C4-2B (cell line): ENCODE measurements at regions not wholly inside any gene's neighbourhood (a gene's known extent, or its start where the extent isn't known, plus 50 kb on each side); places are given as distances from the start of the nearest gene placed in this dataset.

Experiments used
- H3K27ac ChIP-seq: fragments of 450-650 bp; 2 replicates; pipeline ENCODE4 v1.5.1; 2017
- CTCF ChIP-seq: fragments of 450-650 bp; conservative IDR thresholded peaks from 2 replicates; pipeline ENCODE4 v1.5.1; 2017; ENCODE audit warnings: mild to moderate bottlenecking
- ZFX ChIP-seq: fragments of 450-650 bp; IDR thresholded peaks from 2 replicates; pipeline ENCODE4 v1.6.1; 2017

- TF ChIP-seq CTCF (no peak), ZFX (no peak)
- H3K27ac ChIP-seq = no peak overlapping the region
Observed at GRCh38 chr5:125261505-125262250, 515.2 kb upstream of the ZNF608 start.

- TF ChIP-seq CTCF = no peak
- TF ChIP-seq ZFX = no peak
- no peak overlapping the region for H3K27ac ChIP-seq
Observed at GRCh38 chr5:125262782-125263181, 516.3 kb upstream of the ZNF608 start.

GRCh38 chr5:125263356-125263755 lies 516.9 kb upstream of the ZNF608 start:
- H3K27ac ChIP-seq = no peak overlapping the region
- TF ChIP-seq CTCF (no peak), ZFX (no peak)

GRCh38 chr5:125266106-125266505 lies 519.7 kb upstream of the ZNF608 start:
- TF ChIP-seq CTCF = no peak
- TF ChIP-seq ZFX = no peak
- no peak overlapping the region for H3K27ac ChIP-seq

- H3K27ac ChIP-seq = no peak overlapping the region
- TF ChIP-seq ZFX (no peak), CTCF (no peak)
Observed at GRCh38 chr5:125267636-125268248, 521.3 kb upstream of the ZNF608 start.

- no peak for TF ChIP-seq ZFX
- no peak for TF ChIP-seq CTCF
- no peak overlapping the region for H3K27ac ChIP-seq
Observed at GRCh38 chr5:125269926-125270325, 523.5 kb upstream of the ZNF608 start.

GRCh38 chr5:125272357-125272756 lies 525.9 kb upstream of the ZNF608 start:
- H3K27ac ChIP-seq = no peak overlapping the region
- TF ChIP-seq CTCF (no peak), ZFX (no peak)
